ENCODE measurements at regions not wholly inside any gene's neighbourhood (a gene's known extent, or its start where the extent isn't known, plus 50 kb on each side); places are given as distances from the start of the nearest gene placed in this dataset.

- in situ Hi-C loops (cut with MboI; ENCODE audit: low pct_unique_long_range_greater_than_20kb, low sequenced_read_pairs, unreplicated experiment) = no loop called here
- no peak for DNase-seq (ENCODE audit: low spot score)
- TF ChIP-seq CTCF (IDR thresholded peaks at IDR 0.05; ENCODE audit: extremely low read depth, insufficient read depth, missing control alignments) = no peak
These were observed 399.3 kb upstream of the MMADHC start for GRCh38 chr2:149986861-149987260.

- TF ChIP-seq CTCF (IDR thresholded peaks at IDR 0.05; ENCODE audit: extremely low read depth, insufficient read depth, missing control alignments) = no peak
- in situ Hi-C loops (cut with MboI; ENCODE audit: low pct_unique_long_range_greater_than_20kb, low sequenced_read_pairs, unreplicated experiment) = no loop called here
These were observed 396.7 kb upstream of the MMADHC start for GRCh38 chr2:149984311-149984710.

GRCh38 chr2:149972066-149972465, 384.5 kb upstream of the MMADHC start:
- no peak for TF ChIP-seq CTCF (IDR thresholded peaks at IDR 0.05; ENCODE audit: extremely low read depth, insufficient read depth, missing control alignments)
- in situ Hi-C loops (cut with MboI; ENCODE audit: low pct_unique_long_range_greater_than_20kb, low sequenced_read_pairs, unreplicated experiment) = no loop called here
- DNase-seq (ENCODE audit: low spot score) = no peak

More at GRCh38 chr2:149984311-149984710, 396.7 kb upstream of the MMADHC start:
- DNase-seq (ENCODE audit: low spot score) = no peak

- no peak for DNase-seq (ENCODE audit: low spot score)
- no peak for TF ChIP-seq CTCF (IDR thresholded peaks at IDR 0.05; ENCODE audit: extremely low read depth, insufficient read depth, missing control alignments)
- in situ Hi-C loops (cut with MboI; ENCODE audit: low pct_unique_long_range_greater_than_20kb, low sequenced_read_pairs, unreplicated experiment) = no loop called here
These were observed 367.5 kb upstream of the MMADHC start for GRCh38 chr2:149954981-149955600.

- in situ Hi-C loops (cut with MboI; ENCODE audit: low pct_unique_long_range_greater_than_20kb, low sequenced_read_pairs, unreplicated experiment) = no loop called here
- DNase-seq (ENCODE audit: low spot score) = no peak
- no peak for TF ChIP-seq CTCF (IDR thresholded peaks at IDR 0.05; ENCODE audit: extremely low read depth, insufficient read depth, missing control alignments)
These were observed 366.1 kb upstream of the MMADHC start for GRCh38 chr2:149953627-149954026.

- in situ Hi-C loops (cut with MboI; ENCODE audit: low pct_unique_long_range_greater_than_20kb, low sequenced_read_pairs, unreplicated experiment) = no loop called here
- no peak for TF ChIP-seq CTCF (IDR thresholded peaks at IDR 0.05; ENCODE audit: extremely low read depth, insufficient read depth, missing control alignments)
- DNase-seq (ENCODE audit: low spot score) = no peak
These were observed 343.9 kb upstream of the MMADHC start for GRCh38 chr2:149931486-149931885.

All from GM13977 (cell line).